CD14-positive monocyte (primary cell): ENCODE measurements at regions not wholly inside any gene's neighbourhood (a gene's known extent, or its start where the extent isn't known, plus 50 kb on each side); places are given as distances from the start of the nearest gene placed in this dataset.
A peak's percentile ranks its signal among the peaks of the same experiment; 100 is the strongest.

Experiments
- DNase-seq, 3 donors: peaks; one replicate each; pipeline ENCODE4 v3.0.0-alpha.2; 2011 to 2022
- H2AFZ ChIP-seq: 2 replicates; pipeline ENCODE4 v1.6.0; 2012; ENCODE audit warnings: mild to moderate bottlenecking, low read depth, low read length, inconsistent platforms; ENCODE audit not compliant: insufficient read depth, poor library complexity, severe bottlenecking
- H3K27ac ChIP-seq, 2 donors: 1 replicate in 1 of 2; 2 replicates in 1 of 2; pipeline ENCODE4 v1.5.1; 2012 to 2013; ENCODE audit warnings: low read length in 2 of 2, control low read depth in 1 of 2, inconsistent platforms in 1 of 2, low read depth in 1 of 2, mild to moderate bottlenecking in 1 of 2
- H3K27me3 ChIP-seq, 2 donors: one replicate each; pipeline versions ENCODE4 v1.6.0 to v1.6.1; 2011 to 2013; ENCODE audit warnings: low read length in 2 of 2; ENCODE audit not compliant: control insufficient read depth in 2 of 2, insufficient read depth in 2 of 2
- H3K36me3 ChIP-seq, 2 donors: replicated peaks in 1 of 2; 1 replicate in 1 of 2; 2 replicates in 1 of 2; pipeline versions ENCODE4 v1.5.1 to v1.6.1; 2012 to 2013; ENCODE audit warnings: low read length in 2 of 2, control low read depth in 1 of 2, inconsistent platforms in 1 of 2, mild to moderate bottlenecking in 1 of 2; ENCODE audit not compliant: insufficient read depth in 2 of 2, control insufficient read depth in 1 of 2
- H3K4me1 ChIP-seq, 2 donors: 1 replicate in 1 of 2; 2 replicates in 1 of 2; pipeline versions ENCODE4 v1.5.1 to v1.6.1; 2012 to 2013; ENCODE audit warnings: low read length in 2 of 2, control low read depth in 1 of 2, inconsistent platforms in 1 of 2, mild to moderate bottlenecking in 1 of 2, moderate library complexity in 1 of 2; ENCODE audit not compliant: insufficient read depth in 2 of 2, control insufficient read depth in 1 of 2
- H3K4me2 ChIP-seq: replicated peaks from 2 replicates; pipeline ENCODE3; 2012; ENCODE audit warnings: low read length, moderate library complexity, mild to moderate bottlenecking; ENCODE audit not compliant: poor library complexity, severe bottlenecking; ENCODE audit errors: extremely low read depth
- H3K4me3 ChIP-seq, 3 experiments: fragments of 200-600 bp in 1 of 3; sonication (generic) in 1 of 3; replicated peaks in 1 of 3; 1 replicate in 2 of 3; 2 replicates in 1 of 3; pipeline ENCODE4 v1.5.1; 2011 to 2013; ENCODE audit warnings: low read length in 3 of 3, mild to moderate bottlenecking in 3 of 3, control low read depth in 2 of 3, low read depth in 2 of 3, inconsistent platforms in 1 of 3, moderate library complexity in 1 of 3
- H3K79me2 ChIP-seq: 2 replicates; pipeline ENCODE4 v1.6.0; 2012; ENCODE audit warnings: mild to moderate bottlenecking, control low read depth, inconsistent platforms, low read length, moderate library complexity; ENCODE audit not compliant: insufficient read depth
- H3K9ac ChIP-seq: 2 replicates; pipeline ENCODE4 v1.6.0; 2017; ENCODE audit warnings: low read length, mild to moderate bottlenecking; ENCODE audit not compliant: insufficient read depth, poor library complexity, severe bottlenecking
- H3K9me3 ChIP-seq, 2 donors: replicated peaks in 1 of 2; 1 replicate in 1 of 2; 2 replicates in 1 of 2; pipeline versions ENCODE4 v1.5.1 to v1.6.1; 2012 to 2013; ENCODE audit warnings: low read length in 2 of 2, control low read depth in 1 of 2; ENCODE audit not compliant: control insufficient read depth in 1 of 2, insufficient read depth in 1 of 2
- H4K20me1 ChIP-seq: 2 replicates; pipeline ENCODE4 v1.6.0; 2012; ENCODE audit warnings: mild to moderate bottlenecking, low read length, control low read depth, moderate library complexity; ENCODE audit not compliant: insufficient read depth
- H3K27ac Mint-ChIP-seq, 7 donors: one replicate each; pipeline ENCODE4 v1.8.0; 2020; ENCODE audit warnings: mild to moderate bottlenecking in 7 of 7, mixed read lengths in 7 of 7, moderate library complexity in 6 of 7, inconsistent platforms in 2 of 7
- H3K27me3 Mint-ChIP-seq, 3 donors: one replicate each; pipeline ENCODE4 v1.8.0; 2021 to 2022; ENCODE audit warnings: low read depth in 3 of 3, mild to moderate bottlenecking in 3 of 3, mixed read lengths in 3 of 3, moderate library complexity in 3 of 3, inconsistent platforms in 1 of 3
- H3K36me3 Mint-ChIP-seq, 2 donors: one replicate each; pipeline ENCODE4 v1.8.0; 2020; ENCODE audit warnings: mixed read lengths in 2 of 2, inconsistent platforms in 1 of 2, mild to moderate bottlenecking in 1 of 2
- H3K4me1 Mint-ChIP-seq: one replicate; pipeline ENCODE4 v1.8.0; 2020; ENCODE audit warnings: mild to moderate bottlenecking, mixed read lengths
- H3K4me3 Mint-ChIP-seq, 2 donors: one replicate each; pipeline ENCODE4 v1.8.0; 2020; ENCODE audit warnings: mild to moderate bottlenecking in 2 of 2, mixed read lengths in 2 of 2, moderate library complexity in 1 of 2
- H3K9me3 Mint-ChIP-seq, 7 donors: one replicate each; pipeline ENCODE4 v1.8.0; 2020 to 2022; ENCODE audit warnings: mixed read lengths in 7 of 7, mild to moderate bottlenecking in 6 of 7, moderate library complexity in 6 of 7, inconsistent platforms in 2 of 7
- CTCF ChIP-seq: fragments of 200-600 bp; IDR thresholded peaks from one replicate; pipeline ENCODE4 v1.8.0; 2022; ENCODE audit warnings: antibody characterized with exemption, mild to moderate bottlenecking
- WGBS: methylation state at CpG from one replicate; pipeline ENCODE4 v1.1.5; 2013; ENCODE audit warnings: missing lambda C conversion rate; ENCODE audit not compliant: insufficient coverage; 5-methylcytosine and 5-hydroxymethylcytosine counted together
- intact Hi-C, 2 donors: fragments of 100-400 bp; cut with micrococcal nuclease; formaldehyde crosslinking; loops; one replicate each; pipeline versions ENCODE4 v1.15.0 to v1.15.1; 2023

- Histone ChIP-seq H3K4me2 (no peak overlapping the region), H4K20me1 (no peaks in the 10 kb centered on the region), H2AFZ (no peak overlapping the region), H3K9ac (no peak overlapping the region), H3K36me3 (no peaks in the 10 kb centered on the region), H3K79me2 (no peaks in the 10 kb centered on the region), H3K4me3 (no peak overlapping the region), H3K4me1 (no peaks in the 10 kb centered on the region), H3K27ac (no peak overlapping the region), H3K27me3 (no peaks in the 10 kb centered on the region), H3K9me3 (peaks cover 0 to 7% of the 10 kb centered on the region in 2 donors)
- intact Hi-C loops, result no loop called here
- Mint-ChIP-seq H3K36me3 (no peaks in the 10 kb centered on the region), H3K9me3 (peaks cover 2 to 6% (median 4%) of the 10 kb centered on the region in 7 donors), H3K27me3 (peaks cover 0 to 7% (median 2%) of the 10 kb centered on the region in 3 donors), H3K4me1 (no peaks in the 10 kb centered on the region), H3K4me3 (no peak overlapping the region), H3K27ac (no peak overlapping the region)
- no peak for TF ChIP-seq CTCF
- 80% methylated on average over 8 of the region's 17 CpGs for WGBS
- no peak for DNase-seq
Observed at GRCh38 chr22:49156662-49157285, 670.9 kb downstream of the BRD1 start.

- Histone ChIP-seq H3K4me1 (no peaks in the 10 kb centered on the region), H3K4me2 (no peak overlapping the region), H4K20me1 (no peaks in the 10 kb centered on the region), H3K27ac (no peak overlapping the region), H3K9ac (no peak overlapping the region), H2AFZ (no peak overlapping the region), H3K4me3 (no peak overlapping the region), H3K79me2 (no peaks in the 10 kb centered on the region), H3K36me3 (no peaks in the 10 kb centered on the region), H3K27me3 (no peaks in the 10 kb centered on the region), H3K9me3 (peaks cover 0 to 7% of the 10 kb centered on the region in 2 donors)
- intact Hi-C loops, result no loop called here
- Mint-ChIP-seq H3K27me3 (peaks cover 0 to 6% (median 2%) of the 10 kb centered on the region in 3 donors), H3K36me3 (no peaks in the 10 kb centered on the region), H3K4me3 (no peak overlapping the region), H3K9me3 (peaks cover 2 to 6% (median 4%) of the 10 kb centered on the region in 7 donors), H3K27ac (peak overlapping the region in 1 of 7 donors; percentile 13), H3K4me1 (no peaks in the 10 kb centered on the region)
- WGBS, result 59% methylated on average over 21 of the region's 24 CpGs
- no peak for DNase-seq
- no peak for TF ChIP-seq CTCF
Observed at GRCh38 chr22:49155770-49156580, 671.7 kb downstream of the BRD1 start.
